ENCODE measurements at regions not wholly inside any gene's neighbourhood (a gene's known extent, or its start where the extent isn't known, plus 50 kb on each side); places are given as distances from the start of the nearest gene placed in this dataset.

DNA sequence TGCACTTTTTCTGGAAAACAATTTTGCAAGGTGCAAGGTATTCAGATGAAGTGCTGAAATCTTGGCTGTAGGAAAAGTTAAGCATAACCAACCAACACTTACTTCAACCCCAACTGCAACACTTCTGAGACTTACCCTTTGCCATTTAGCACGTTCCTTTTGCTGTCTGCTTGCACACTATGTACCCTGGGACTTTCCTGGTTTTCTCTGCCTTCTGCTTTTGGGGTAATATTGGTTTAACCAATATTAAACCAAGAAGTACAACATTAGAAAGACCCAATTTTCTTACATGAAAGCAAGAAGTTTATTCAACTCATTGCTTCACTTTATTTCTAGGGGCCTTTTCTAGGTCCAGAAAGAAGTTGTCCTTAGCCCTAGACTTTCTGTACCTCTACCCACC is 193.0 kb downstream of the HLX start:
- no peak for FAIRE-seq

- no peak for FAIRE-seq
Observed at GRCh38 chr1:221074332-221074731, 195.1 kb downstream of the HLX start.

GRCh38 chr1:221075911-221076310 is 196.7 kb downstream of the HLX start:
- no peak for FAIRE-seq

GRCh38 chr1:221076391-221076811 is 197.2 kb downstream of the HLX start:
- FAIRE-seq: no peak

DNA sequence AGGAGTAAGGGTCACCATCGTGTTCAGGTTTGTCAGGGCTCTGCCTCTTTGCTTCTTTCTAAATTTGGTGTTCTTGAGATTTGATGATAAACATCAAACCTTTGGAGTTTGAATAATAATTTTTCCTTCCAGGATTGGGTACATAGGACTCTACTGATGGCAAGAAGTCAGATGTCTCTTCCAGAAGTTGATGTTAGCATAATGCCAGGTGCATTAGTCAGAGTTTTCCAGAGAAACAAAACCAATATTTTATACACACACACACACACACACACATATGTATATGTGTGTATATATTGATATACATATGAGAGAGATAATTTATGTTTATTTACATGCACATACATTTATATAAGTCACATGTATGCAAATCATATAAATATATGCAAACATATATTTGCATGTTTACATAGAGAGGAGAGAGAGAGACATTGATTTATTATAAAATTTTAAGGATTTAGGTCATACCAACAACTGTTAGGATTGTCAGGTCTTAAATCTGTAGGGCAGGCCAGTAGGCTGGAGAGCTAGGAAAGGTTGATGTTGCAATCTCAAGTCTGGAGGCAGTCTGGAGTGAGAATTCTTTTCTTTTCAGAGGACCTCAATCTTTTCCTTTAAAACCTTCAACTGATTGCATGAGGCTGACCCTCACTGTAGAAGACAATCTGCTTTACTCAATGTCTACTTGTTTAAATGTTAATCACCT is 199.2 kb downstream of the HLX start:
- no peak for FAIRE-seq

DNA sequence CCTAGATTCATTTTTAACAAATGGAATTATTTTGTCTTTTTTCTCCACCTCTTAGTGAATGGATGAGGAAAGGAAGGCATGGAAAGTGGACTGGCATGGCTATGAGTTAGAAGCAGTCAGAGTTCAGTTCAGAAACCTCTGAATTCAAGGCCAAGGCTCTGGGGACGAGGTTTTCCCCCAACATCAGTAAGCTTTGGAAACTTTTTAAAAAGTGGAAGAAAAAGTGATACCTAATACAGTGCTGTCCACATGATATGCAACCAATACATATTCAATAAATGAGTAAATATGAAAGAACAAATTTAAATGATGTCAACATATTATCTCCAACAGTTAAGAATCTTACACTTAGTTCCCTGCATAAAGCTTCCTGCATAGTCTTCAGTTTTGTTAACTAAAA is 204.7 kb downstream of the HLX start:
- FAIRE-seq: no peak

DNA sequence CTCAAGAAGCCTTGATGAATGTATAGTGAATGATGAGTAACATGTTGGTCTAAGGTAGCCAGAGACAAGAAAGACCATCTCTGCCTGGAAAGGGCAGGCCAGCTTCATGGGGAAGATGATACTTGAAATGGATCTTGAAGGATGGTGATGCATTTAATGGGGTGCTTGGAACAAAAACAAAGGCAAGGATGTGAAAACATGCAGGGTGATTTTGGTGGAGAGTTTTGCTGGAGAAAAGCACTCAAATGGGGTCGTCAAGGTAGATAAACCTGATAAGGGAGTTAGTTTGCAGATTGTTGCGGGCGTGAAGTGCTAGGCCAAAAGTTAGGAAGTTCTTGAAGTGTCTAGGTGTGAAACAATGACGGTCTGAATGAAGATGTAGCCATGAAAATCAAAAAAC is 205.4 kb downstream of the HLX start:
- FAIRE-seq: no peak

DNA sequence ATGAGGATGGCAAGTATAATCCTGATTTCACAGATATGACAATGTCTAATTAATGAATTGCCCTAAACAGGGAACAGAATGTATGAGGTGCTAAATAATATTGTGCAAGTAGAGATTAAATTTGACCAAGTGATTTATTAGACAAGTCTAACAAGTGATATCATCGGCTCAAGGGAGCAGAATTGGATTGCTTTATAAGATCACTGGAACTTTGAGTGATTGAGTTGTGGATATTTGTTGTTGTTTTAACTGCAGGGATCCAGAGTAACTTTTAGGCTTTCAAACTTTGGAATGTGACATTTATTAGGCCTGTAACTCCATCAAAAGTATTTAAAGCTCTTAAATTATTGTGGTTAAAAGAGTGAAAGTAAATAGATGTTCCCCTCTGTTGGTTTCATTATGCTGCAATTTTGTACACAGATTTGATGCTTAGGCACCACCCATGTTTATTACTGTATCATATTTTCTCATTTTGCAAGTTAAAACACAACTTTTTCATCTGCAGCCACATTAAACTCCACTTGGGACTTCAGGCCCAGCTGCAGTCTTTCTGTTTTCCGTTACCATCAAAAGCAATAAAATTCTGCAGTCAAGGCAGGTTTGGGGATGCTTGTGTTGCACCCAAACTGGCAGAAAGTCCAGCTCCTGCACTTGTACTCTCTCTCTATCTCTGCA is 206.6 kb downstream of the HLX start:
- no peak for FAIRE-seq

DNA sequence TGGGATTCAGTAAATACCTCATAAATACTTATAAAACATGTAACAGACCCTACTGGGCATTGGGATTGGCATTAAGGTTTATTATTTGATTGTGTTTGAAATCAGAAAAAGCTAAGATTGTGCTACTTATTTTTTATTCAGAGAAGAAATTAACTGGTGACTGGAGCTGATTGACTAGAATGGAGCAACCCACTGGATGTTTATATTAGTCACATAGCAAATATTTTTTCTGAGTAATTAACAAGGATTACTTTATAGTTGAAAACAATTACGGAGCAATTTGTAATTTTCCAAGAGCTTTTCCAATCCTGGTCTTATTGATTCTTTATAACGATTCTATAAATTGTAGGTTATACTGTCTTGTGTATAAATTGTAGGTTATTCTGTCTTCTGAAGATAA is 208.7 kb downstream of the HLX start:
- no peak for FAIRE-seq

- FAIRE-seq: no peak
Observed at GRCh38 chr1:221089273-221089672, 210.0 kb downstream of the HLX start.

DNA sequence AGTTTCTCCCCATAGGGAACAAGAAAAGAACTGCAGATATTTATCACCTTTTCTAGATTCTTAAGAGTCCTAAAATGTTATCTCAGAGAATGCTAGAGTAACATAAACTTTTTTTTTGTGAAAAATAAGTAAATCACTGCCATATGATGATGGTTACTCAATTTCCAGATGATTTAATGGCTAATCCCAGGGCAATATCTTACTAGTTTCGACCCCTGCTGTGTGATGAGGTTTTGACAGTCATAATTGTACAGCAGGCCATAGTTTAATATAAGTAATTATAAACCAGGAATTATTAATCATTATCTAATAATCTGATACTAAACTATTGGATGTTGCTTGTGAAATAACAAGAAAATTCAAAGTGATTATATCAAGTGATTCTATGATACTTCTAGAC is 210.6 kb downstream of the HLX start:
- no peak for FAIRE-seq

GRCh38 chr1:221093903-221094791 is 214.9 kb downstream of the HLX start:
- no peak for FAIRE-seq

DNA sequence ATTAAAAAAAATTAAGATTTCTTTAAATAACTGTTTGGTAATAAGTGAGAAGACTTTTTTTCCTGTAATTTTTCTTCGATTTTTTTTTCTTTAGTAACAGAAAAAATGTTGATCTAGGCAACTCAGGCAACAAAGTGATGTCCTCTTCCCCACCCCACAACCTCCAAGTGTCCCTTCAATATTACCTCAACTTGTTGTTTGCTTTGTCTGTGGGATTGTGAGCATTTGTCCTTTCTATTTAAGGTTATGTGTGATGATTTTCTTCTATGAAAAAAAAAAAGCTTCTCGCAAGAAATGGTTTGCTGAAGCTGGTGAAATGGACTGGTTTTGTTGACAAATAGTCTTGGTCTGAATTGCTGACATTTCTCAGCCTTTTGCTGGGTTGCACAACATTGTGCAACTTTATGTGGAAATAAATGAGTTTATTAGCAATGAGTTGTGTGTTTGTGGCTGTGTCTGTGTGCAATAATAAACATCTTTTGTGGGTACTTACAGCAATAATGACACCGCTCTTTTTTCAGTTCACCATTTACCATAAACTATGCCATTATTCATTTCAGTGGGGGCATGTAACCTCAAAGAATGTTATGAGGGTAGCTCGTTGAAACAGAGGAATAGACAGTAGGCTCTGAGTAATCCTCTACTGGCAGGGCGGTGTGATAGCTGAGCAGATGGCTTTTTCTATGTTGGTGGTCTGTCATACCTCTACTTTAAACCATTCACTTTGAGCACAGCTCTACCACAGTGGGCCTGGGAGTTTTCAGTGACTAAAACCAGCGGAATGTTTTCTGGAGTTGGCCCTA is 218.4 kb downstream of the HLX start:
- FAIRE-seq: no peak

DNA sequence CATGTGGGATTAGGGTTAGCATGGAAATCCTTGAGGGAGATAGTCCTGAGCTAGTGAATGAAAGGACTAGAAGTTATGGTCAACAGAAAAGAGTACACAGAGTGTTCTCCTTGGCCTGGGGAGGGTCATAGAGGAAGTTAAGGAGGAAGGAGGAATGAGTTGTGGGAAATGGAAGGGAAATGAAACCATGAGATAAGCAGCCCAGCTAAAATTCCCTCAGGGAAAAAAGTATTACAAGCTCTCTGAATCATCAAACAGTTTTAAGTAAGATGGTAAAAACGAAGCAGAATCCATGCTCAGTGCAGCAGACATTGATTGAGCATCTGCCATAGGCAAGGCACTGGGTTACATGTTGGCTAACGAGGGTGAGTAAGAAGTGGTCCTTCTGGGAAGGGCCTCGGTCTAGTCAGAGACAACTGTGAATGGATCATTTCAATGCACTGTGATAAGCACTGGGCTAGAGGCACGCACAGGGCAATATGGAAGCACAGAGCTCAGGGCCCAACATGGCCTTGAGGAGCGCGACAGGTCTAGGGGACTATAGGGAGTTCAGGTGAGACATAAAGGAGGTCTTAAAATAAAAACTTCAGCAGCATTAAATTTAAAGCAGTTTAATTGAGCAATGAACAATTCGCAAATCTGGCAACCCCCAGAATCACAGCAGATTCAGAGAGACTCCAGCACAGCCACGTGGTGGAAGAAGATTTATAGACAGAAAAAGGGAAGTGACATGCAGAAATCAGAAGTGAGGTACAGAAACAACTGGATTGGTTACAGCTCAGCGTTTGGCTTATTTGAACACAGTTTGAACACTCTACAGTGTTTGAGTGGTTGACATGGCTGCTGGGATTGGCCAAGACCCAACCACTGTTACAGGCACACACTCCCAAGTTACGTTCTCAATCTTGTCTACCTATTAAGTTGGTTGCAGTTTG is 219.5 kb downstream of the HLX start:
- FAIRE-seq: no peak

GRCh38 chr1:221099747-221100595 is 220.7 kb downstream of the HLX start:
- FAIRE-seq: no peak

GRCh38 chr1:221100611-221101010 is 221.4 kb downstream of the HLX start:
- FAIRE-seq: no peak

- FAIRE-seq: no peak
Observed at GRCh38 chr1:221101807-221102605, 222.8 kb downstream of the HLX start.

GRCh38 chr1:221104596-221104995 is 225.4 kb downstream of the HLX start:
- FAIRE-seq: no peak

DNA sequence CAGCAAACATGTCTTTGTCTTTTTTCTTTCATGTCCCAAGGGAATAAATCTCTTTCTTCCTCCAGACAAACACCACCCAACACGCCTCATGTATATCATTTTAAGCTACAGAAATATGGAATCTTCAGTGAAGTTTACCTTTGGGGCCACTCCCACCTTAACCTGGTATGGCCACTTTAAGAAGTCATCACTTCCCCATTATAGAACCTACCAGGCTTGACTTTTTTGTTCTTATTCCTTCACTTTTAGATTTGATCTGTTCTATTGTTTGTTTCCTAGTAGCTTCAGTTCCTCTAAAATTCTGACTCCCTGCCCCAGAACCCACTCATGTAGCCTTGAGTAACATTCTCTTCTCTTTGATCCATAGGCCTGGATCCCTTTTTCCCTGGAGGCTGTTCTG is 226.3 kb downstream of the HLX start:
- no peak for FAIRE-seq

DNA sequence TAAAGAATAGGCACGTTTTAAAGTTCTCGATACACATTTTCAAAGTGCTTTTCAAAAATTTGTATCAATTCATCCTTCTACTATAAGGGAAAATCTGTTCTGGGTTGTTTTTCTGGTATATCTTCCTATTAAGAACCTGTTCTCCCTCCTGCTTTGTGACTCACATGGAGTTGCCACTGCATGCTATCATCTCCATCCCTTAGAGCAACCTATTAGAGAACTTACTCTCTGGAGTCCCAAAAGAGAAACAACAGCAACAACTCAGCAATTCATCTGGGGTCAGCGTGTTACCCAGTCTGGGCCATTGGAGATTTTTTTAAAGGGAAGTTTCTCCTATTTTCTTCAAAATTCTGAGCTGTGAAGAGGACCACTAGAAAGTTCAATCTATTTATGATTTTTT is 227.4 kb downstream of the HLX start:
- FAIRE-seq: no peak
